ENCODE measurements at regions not wholly inside any gene's neighbourhood (a gene's known extent, or its start where the extent isn't known, plus 50 kb on each side); places are given as distances from the start of the nearest gene placed in this dataset.
"Not testable (repeated sequence)": the region's sequence is repeated elsewhere in the genome, so short reads cannot be mapped to it uniquely, and the experiment has no call there.

GRCh38 chr1:10867138-10867721 is 70.8 kb upstream of the CASZ1 start:
- no peak for DNase-seq (ENCODE audit: low read depth in 3 of 3, low spot score in 2 of 3)

- no peak for DNase-seq (ENCODE audit: low read depth in 3 of 3, low spot score in 2 of 3)
Measured at GRCh38 chr1:10867914-10868598, 71.6 kb upstream of the CASZ1 start.

- DNase-seq (ENCODE audit: low read depth in 3 of 3, low spot score in 2 of 3), result no peak
Measured at GRCh38 chr1:10868599-10868965, 72.1 kb upstream of the CASZ1 start.

DNA sequence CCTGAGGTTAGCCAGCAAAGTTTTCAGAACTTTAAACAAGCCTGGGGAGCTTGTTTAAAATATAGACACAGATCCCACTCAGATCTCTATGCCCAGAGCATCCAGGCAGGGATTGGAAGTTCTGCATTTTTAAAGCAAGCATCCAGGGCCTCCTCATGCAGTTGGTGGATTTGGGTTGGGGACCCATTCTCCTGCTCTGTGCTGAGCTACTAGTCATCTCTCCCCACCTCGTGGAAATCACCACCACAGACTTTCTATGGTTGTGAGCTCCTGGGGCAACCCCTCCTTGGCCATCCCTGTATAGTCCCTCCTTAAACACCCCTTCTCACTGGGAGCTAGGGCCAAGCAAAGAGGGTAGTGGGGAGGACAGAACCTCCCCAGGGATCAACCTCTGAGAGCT is 73.5 kb upstream of the CASZ1 start:
- DNase-seq (ENCODE audit: low read depth in 3 of 3, low spot score in 2 of 3), result no peak

DNA sequence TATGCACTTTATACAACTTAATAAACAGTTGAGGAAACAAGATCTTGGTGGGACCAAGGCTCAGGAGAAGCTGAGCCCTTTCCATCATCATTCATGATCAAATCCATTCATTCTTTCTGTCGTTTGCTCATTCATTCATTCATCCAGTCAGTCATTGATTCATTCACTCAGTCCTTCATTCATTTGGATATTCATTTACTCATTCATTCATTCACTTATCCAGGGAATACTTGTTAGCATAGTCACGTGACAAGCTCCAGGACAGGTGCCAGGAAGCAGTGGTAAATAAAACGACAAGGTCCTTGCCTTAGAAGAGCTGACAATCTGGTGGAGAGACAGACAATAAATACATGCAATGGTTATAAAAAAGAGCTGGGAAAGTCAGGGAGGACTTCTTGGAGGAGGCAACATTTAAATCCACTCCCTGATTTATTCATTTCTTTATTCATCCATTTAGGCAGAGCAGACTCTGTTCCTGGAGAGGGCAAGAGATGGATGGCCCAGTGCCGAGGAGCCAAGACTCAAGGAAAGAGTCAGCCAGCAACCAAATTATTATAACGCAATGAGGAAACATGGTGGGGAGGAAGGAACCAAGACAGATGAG is 74.1 kb upstream of the CASZ1 start:
- DNase-seq (ENCODE audit: low read depth in 3 of 3, low spot score in 2 of 3), result no peak

GRCh38 chr1:10873189-10873588 is 76.7 kb upstream of the CASZ1 start:
- no peak for DNase-seq (ENCODE audit: low read depth in 3 of 3, low spot score in 2 of 3)

DNA sequence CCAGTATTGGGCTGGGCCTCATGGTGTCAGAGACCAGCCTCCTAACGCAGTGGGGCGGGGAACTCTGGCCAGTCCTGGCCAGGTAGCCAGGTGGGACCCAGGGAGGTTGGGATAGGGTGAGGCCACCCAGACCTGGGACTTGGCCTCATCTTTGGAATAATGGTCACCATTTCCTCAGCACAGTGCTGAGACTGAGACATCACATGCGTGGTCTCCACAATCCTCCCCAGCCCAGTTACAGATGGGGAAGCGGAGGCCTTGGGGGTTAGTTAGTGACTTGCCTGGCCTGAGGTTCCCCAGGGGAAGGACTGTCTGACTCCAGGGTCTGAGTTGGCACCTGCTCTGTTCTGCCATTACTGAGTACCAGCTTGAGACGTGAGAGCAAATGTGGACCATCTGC is 77.9 kb upstream of the CASZ1 start:
- DNase-seq (ENCODE audit: low read depth in 3 of 3, low spot score in 2 of 3), result no peak

- DNase-seq (ENCODE audit: low read depth in 3 of 3, low spot score in 2 of 3), result no peak
Measured at GRCh38 chr1:10877894-10878293, 81.4 kb upstream of the CASZ1 start.

DNA sequence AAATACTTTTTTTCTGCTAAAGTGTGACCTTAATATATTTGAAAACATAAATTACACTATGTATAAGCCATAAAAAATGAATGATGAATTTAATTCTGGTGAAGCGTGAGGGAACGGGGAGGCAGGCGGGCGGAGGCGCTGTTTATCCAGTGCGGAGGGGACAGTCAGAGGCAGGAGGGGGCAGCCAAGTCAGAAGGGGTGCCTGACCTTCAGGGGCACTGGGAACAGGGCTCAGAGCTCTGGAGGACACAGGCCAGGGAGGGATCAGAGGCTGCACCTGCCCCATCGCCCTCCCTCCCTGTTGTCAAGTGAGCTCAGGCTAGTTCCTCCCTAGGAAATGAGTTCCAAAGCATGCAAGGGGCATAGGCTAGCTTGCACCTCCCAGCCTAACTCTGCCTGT is 82.0 kb upstream of the CASZ1 start:
- no peak for DNase-seq (ENCODE audit: low read depth in 3 of 3, low spot score in 2 of 3)

DNA sequence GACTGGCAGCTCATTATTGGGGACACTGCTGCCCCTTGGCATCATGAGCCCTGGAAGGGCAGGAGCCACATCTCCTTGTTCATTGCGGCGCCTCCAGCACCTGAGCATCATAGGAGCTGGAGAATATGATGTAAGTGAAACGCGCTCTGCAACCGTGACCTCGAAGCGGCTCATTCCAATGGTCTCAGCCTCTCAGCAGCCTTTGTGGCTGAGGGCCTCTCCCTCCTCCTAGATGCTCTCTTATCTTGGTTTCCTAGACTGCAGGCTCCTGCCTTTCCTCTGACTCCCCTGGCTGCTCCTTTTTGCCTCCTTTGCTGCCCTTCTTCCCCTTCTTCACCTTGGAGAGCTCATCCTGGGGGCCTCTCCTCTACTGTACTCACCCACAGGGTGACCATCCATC is 83.6 kb upstream of the CASZ1 start:
- no peak for DNase-seq (ENCODE audit: low read depth in 3 of 3, low spot score in 2 of 3)

DNA sequence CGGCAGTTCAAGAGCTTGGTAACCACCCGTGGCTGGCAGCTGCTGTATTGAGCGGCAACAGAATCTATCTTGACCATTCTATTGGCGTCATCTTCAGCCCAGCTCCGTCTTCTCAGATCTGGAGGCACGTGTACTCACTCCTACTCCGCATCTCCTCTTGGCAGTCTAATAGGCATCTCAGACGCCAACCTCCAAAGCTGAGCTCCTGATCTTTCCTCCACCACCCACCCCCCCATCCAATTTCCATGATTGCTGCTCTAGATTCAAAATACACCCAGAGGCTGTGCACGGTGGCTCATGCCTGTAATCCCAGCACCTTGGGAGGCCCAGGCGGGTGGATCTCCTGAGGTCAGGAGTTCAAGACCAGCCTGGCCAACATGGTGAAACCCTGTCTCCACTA is 84.6 kb upstream of the CASZ1 start:
- no peak for DNase-seq (ENCODE audit: low read depth in 3 of 3, low spot score in 2 of 3)

DNA sequence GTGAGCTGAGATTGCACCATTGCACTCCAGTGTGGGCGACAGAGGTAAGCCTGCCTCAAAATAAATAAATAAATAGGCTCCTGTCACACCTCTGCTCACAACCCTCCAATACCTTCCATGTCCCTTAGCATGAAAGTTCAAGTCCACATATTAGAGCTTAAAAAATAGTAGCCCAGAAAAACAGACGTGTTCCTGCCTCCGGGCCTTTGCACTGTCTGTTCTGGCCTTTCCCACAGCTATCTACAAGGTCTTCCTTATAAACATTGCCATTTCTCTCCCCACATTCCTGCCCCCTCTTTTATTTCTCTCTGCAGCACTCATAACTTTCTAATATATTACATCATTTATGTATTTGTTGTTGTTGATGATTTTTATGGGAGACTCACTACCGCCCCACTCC is 85.6 kb upstream of the CASZ1 start:
- DNase-seq (ENCODE audit: low read depth in 3 of 3, low spot score in 2 of 3), result no peak

DNA sequence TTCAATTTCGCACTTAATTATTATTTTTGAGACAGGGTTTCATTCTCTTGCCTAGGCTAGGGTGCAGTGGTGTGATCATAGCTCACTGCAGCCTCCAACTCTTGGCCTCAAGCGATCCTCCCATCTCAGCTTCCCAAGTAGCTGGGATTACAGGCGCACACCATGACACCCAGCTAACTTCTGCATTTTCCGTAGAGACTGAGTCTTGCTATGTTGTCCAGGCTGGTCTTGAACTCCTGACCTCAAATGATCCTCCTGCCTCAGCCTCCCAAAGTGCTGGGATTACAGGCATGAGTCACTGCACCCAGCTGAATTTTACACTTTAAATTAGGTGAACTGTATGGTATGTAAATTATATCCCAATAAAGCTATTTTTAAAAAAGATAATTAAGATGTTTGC is 90.6 kb upstream of the CASZ1 start:
- DNase-seq (ENCODE audit: low read depth in 3 of 3, low spot score in 2 of 3), result not testable (repeated sequence)

- DNase-seq (ENCODE audit: low read depth in 3 of 3, low spot score in 2 of 3), result no peak
Measured at GRCh38 chr1:10888291-10888690, 91.8 kb upstream of the CASZ1 start.

GRCh38 chr1:10888791-10889649 is 92.6 kb upstream of the CASZ1 start:
- DNase-seq (ENCODE audit: low read depth in 3 of 3, low spot score in 2 of 3), result no peak

DNA sequence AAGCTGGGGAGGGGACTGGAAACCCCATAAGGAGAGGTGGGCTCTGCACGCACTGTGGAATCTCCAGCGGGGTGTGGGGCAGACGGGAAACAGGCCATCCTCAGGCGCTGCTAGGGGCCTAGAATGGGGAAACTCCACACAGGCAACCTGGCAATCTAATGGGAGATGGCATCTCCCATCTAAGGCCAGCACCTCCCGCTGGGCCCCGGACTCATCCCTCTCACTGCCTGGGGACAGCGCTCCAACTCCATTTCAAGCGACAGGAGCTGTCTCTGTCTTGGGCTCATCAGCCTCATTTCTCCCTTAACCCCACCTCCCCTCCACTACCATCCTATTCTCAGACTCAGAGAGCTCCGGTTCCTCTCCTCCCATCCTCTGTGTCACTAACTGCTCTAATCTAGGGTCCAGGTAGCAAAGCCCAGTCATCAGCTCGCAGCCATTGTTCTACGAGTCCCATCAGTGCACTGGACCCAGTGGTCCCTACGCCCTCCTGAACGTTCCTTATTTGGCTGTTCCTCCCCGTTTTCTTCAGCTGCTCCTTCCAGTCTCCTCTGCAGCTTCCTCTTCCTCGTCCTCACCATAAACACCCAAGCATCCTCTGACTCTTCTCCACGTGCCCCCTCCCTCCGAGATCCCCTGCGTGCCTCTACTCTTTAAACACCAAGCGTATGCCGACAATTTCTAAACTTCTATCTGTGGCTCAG is 93.4 kb upstream of the CASZ1 start:
- no peak for DNase-seq (ENCODE audit: low read depth in 3 of 3, low spot score in 2 of 3)

- no peak for DNase-seq (ENCODE audit: low read depth in 3 of 3, low spot score in 2 of 3)
Measured at GRCh38 chr1:10890491-10891071, 94.1 kb upstream of the CASZ1 start.

DNA sequence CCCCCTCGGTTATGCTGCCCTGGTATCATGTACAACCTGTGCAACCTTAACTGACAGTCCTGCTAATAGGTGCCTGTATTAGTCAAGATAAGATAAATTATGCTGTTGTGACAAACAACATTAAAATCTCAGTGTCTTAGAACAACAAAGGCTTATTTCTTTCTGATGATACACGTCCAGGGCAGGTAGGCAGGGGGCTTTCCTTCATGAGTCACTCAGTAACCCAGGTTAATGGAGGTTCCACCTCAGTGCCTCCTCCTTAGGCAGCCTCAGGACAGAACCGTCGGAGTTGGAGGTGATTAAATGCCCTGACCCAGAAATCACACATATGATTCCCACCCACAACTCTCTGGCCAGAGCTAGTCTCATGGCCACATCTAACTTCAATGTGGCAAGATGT is 94.6 kb upstream of the CASZ1 start:
- no peak for DNase-seq (ENCODE audit: low read depth in 3 of 3, low spot score in 2 of 3)

DNA sequence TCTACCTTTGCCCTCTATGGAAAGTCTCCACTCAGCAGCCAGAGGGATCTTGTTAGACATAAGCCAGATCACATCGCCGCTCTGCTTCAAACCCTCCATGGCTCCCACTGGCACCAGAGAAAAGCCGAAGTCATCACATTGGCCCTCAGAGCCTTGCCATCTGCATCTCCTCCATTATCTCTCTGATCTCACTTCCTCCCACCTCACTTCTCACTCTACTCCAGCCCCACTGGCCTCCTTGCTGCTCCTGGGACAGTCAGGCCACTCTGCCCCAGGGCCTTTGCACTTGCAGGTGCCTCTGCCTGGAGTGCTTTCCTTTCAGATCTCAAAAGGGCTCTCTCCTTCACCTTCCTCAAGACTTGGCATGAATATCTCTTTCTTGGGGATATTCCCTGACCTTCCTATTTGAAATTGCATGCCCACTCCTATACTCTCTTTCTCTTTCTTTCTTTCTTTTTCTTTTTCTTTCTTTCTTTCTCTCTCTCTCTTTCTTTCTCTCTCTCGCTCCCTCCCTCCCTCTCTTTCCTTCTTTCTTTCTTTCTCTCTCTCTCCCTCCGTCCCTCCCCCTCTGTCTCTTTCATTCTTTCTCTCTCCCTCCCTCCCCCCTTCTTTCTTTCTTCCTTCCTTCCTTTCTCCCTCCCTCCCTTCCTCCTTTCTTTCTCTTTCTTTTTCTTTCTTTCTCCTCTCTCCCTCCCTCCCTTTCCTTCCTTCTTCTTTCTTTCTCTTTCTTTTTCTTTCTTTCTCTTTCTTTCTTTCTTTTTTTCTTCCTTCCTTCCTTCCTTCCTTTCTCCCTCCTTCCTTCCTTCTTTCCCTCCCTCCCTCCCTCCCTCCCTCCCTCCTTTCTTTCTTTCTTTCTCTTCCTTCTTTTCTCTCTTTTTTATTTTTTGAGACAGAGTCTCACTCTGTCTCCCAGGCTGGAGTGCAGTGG is 96.0 kb upstream of the CASZ1 start:
- no peak for DNase-seq (ENCODE audit: low read depth in 3 of 3, low spot score in 2 of 3)

- DNase-seq (ENCODE audit: low read depth in 3 of 3, low spot score in 2 of 3), result no peak
Measured at GRCh38 chr1:10895621-10896020, 99.2 kb upstream of the CASZ1 start.

Measured in right renal cortex interstitium (tissue), 3 donors.